ENCODE measurements at regions not wholly inside any gene's neighbourhood (a gene's known extent, or its start where the extent isn't known, plus 50 kb on each side); places are given as distances from the start of the nearest gene placed in this dataset.

- TF ChIP-seq CTCF (conservative IDR thresholded peaks at IDR 0.05), result no peak
- no peak overlapping the region for H3K27ac ChIP-seq
Observed at GRCh38 chr2:221178139-221178538, 394.0 kb downstream of the EPHA4 start.

- no peak overlapping the region for H3K27ac ChIP-seq
- no peak for TF ChIP-seq CTCF (conservative IDR thresholded peaks at IDR 0.05)
Observed at GRCh38 chr2:221186873-221187272, 385.2 kb downstream of the EPHA4 start.

- H3K27ac ChIP-seq, result no peak overlapping the region
- no peak for TF ChIP-seq CTCF (conservative IDR thresholded peaks at IDR 0.05)
Observed at GRCh38 chr2:221189431-221190067, 382.6 kb downstream of the EPHA4 start.

GRCh38 chr2:221195829-221196228 lies 376.3 kb downstream of the EPHA4 start:
- H3K27ac ChIP-seq, result no peak overlapping the region
- no peak for TF ChIP-seq CTCF (conservative IDR thresholded peaks at IDR 0.05)

- no peak overlapping the region for H3K27ac ChIP-seq
- TF ChIP-seq CTCF (conservative IDR thresholded peaks at IDR 0.05), result no peak
Observed at GRCh38 chr2:221197225-221197856, 374.8 kb downstream of the EPHA4 start.

- no peak overlapping the region for H3K27ac ChIP-seq
- no peak for TF ChIP-seq CTCF (conservative IDR thresholded peaks at IDR 0.05)
Observed at GRCh38 chr2:221198309-221198708, 373.8 kb downstream of the EPHA4 start.

- TF ChIP-seq CTCF (conservative IDR thresholded peaks at IDR 0.05), result no peak
- H3K27ac ChIP-seq, result no peak overlapping the region
Observed at GRCh38 chr2:221200184-221200839, 371.8 kb downstream of the EPHA4 start.

Measured in VCaP (cell line).